ENCODE measurements at regions not wholly inside any gene's neighbourhood (a gene's known extent, or its start where the extent isn't known, plus 50 kb on each side); places are given as distances from the start of the nearest gene placed in this dataset.

DNA sequence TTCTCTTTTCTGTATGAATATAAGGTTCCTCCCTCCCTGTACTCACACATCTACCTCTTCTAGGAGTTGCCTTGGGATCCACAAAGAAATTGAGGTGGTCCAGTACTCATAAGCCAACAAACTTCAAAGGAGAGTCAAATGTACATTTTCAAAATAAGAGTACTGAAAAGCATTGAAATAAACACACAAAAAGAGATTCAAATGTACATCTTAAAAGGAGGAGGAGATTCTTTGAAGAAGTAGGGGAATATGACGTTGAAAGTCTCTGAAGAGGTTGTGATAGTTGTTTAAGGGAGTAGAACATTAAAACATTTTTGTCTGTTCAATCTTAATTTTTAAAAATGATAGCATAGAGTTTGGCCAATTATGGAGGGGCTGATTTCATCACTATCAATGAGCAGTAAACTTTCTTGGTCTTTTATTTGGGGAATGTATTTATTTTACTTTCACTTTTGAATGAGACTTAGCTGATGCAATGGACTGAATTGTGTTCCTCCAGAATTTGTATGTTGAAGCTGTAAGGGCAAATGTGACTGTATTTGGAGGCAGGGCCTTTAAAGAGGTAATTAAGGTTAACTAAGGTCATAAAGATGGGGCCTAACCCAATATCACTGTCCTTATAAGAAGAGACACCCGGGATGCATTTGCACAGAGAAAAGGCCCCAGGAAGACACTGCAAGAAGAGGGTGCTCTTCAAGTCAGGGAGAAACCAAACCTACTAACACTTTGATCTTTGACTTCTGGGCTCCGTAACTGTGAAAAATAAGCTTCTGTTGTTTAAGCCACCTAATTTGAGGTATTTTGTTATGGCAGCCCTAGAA, 226.3 kb upstream of the PGRMC2 start:
- DNase-seq = no peak
- intact Hi-C loops (cut with DNase I) = no loop called here

GRCh38 chr4:128512767-128513322, 225.2 kb upstream of the PGRMC2 start:
- DNase-seq = no peak
- intact Hi-C loops (cut with DNase I) = no loop called here

DNA sequence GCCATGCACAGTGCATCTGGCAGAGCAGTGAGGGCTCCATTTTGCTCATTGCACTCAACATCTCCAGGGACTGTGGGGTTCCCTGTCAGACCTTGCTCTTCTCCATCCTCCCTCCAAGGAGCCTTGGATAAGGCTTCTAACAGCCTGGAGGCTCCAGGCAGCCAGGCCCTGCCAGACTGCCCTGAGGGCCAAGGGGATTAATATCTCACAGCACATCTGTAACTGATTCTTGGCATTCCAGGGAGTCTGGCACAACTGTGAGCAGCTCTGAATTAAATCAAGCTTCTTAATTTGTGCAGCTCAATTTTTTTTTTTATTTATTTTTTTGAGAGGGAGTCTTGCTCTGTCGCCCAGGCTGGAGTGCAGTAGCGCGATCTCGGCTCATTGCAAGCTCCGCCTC, 224.5 kb upstream of the PGRMC2 start:
- intact Hi-C loops (cut with DNase I) = no loop called here
- DNase-seq = no peak

DNA sequence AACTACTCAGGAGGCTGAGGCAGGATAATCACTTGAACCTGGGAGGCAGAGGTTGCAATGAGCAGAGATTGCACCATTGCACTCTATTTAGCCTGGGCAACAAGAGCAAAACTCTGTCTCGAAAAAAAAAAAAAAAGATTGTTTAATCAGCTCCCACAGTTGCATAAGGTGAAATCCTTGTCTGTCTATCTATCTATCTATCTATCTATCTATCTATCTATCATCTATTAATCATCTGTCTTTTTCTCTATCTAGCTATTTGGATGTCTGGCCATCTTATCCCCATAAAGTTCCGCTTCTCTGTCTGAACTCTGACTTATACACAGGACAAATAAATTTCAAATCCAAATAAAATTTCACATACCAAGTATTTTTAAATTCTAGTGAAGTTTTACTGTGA, 223.2 kb upstream of the PGRMC2 start:
- intact Hi-C loops (cut with DNase I) = no loop called here
- no peak for DNase-seq

GRCh38 chr4:128502818-128503527, 215.4 kb upstream of the PGRMC2 start:
- no peak for DNase-seq
- intact Hi-C loops (cut with DNase I) = no loop called here

DNA sequence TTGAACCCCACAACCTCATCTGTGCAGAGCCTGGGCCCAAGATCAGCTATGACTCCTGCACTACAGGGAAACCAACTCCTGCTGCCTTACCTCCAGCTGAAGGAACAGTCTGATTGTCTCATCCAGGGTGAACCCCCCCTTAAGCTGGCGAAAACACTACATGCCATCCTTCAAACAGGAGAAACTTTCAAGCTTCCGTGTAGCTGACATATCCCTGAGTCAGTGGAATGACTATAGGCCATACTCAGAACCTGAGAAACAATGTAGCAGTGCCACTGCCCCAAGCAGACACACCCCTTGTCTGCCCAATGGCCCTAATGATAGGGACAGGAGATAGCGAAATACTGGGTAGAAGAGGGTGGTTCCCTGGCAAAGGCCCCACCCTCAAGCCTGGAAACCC, 213.6 kb upstream of the PGRMC2 start:
- DNase-seq = no peak
- intact Hi-C loops (cut with DNase I) = no loop called here

- no peak for DNase-seq
- intact Hi-C loops (cut with DNase I) = no loop called here
Observed at GRCh38 chr4:128488055-128488705, 200.6 kb upstream of the PGRMC2 start.

- no peak for DNase-seq
- intact Hi-C loops (cut with DNase I) = no loop called here
Observed at GRCh38 chr4:128484896-128485295, 197.3 kb upstream of the PGRMC2 start.

- intact Hi-C loops (cut with DNase I) = no loop called here
- no peak for DNase-seq
Observed at GRCh38 chr4:128483816-128484215, 196.2 kb upstream of the PGRMC2 start.

DNA sequence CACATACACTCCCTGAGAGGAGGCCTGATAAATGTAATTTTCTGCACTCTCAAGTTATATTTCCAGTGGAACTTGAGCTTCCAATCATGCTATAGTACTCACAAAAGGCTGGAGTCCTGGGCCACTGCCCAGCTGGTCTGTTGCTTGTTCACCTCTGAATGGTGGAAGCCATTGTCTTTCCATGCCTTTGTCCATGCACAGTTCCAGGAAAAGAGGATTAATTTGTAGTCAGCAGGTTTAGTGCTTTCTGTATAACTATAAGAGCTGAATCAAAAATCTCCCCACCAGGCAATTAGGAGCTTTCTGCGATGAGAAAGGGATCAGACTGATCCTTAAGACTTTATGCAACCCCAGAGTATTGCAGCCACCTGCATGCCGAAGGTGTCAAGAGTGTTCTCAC, 195.4 kb upstream of the PGRMC2 start:
- DNase-seq = no peak
- intact Hi-C loops (cut with DNase I) = no loop called here

- intact Hi-C loops (cut with DNase I) = no loop called here
- DNase-seq = no peak
Observed at GRCh38 chr4:128481752-128482480, 194.3 kb upstream of the PGRMC2 start.

- DNase-seq = no peak
- intact Hi-C loops (cut with DNase I) = no loop called here
Observed at GRCh38 chr4:128480945-128481344, 193.3 kb upstream of the PGRMC2 start.

DNA sequence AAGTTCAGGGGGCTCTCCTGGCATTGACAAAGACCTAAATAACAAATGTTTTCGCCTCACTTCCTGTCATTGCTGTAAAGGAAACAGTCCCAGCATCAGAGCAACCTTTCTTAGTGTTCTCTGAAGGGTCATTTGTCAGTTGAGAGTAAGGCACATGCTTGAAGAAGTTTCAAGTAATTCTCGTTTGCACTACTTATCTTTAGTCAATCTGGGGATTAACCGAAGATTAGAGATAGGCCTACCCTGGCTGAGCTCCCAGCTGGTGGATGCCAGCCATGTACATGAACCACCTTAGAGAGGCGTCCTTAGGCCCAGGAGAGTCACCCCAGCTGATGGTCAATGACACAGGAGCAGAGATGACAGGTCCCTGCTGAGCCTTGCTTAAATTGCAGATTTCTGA, 189.9 kb upstream of the PGRMC2 start:
- no peak for DNase-seq
- intact Hi-C loops (cut with DNase I) = no loop called here

DNA sequence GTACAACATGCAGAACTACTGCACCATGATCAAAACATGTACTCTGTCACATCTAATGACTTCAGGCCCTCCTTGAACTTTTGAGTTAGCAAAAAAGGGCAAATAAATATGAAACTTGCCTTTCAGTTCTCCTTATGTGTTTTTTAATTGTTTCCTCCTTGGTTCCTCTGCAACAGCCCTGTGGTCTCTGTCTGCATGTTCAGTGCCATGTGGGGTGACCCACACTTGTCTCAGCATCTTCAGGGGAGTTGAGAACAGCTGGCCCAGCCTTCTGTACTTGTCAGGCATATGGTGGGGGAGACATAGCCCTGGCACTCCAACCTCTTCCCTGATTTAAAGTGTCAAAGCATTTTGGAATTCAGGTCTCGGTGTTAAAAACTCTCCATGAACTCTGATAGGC, 188.0 kb upstream of the PGRMC2 start:
- intact Hi-C loops (cut with DNase I) = no loop called here
- no peak for DNase-seq

DNA sequence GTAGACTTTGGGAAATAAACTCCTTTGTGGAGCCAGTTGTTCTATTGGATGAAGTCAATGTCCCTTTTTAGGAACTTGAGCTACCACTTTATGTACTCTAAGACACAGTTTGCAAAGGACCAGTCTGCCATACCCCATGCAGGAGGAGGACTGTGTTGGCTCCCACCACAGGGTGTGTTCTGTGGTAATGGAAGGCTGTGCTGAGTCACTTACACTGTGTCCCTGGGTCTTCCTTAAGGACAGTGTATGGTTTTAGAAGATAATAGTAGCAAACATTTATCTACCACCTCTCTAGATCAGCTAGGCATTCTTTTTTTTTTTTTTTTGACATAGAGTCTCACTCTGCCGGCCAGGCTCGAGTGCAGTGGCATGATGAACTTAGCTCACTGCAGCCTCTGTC, 184.0 kb upstream of the PGRMC2 start:
- no peak for DNase-seq
- intact Hi-C loops (cut with DNase I) = no loop called here

DNA sequence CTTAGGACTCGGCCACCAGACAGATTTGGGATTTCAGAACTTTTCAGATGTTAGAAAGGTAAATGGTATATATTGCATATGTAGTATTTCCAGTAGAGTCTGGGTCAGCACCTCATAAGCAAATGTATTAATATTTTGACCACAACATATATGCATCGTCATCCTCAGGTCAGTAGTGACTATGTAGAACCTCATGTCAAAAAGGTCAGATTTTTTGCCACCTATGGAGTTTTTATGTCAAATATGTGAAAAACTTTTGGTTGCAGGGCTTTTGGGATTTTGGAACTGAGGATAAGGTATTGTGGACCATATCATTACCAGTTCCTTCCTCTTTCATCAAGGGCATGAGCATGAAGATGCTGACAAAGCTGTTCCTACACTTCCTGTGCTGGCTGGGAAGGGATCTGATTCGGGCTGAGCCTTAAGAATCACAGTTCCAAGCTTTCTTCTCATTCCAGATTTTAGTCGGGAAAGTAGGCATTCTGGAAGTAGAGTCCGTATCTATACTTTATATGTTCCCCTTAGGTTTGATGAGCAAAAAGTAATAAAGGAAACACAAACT, 183.0 kb upstream of the PGRMC2 start:
- no peak for DNase-seq
- intact Hi-C loops (cut with DNase I) = no loop called here

GRCh38 chr4:128468123-128468989, 180.7 kb upstream of the PGRMC2 start:
- intact Hi-C loops (cut with DNase I) = loop anchor here (10.0 kb wide), 1 partner anchor 86 kb away; no protein-coding TSS in a partner anchor
- no peak for DNase-seq

- intact Hi-C loops (cut with DNase I) = loop anchor here (10.0 kb wide), 1 partner anchor 89 kb away; no protein-coding TSS in a partner anchor
- DNase-seq = no peak
Observed at GRCh38 chr4:128465523-128465922, 177.9 kb upstream of the PGRMC2 start.

DNA sequence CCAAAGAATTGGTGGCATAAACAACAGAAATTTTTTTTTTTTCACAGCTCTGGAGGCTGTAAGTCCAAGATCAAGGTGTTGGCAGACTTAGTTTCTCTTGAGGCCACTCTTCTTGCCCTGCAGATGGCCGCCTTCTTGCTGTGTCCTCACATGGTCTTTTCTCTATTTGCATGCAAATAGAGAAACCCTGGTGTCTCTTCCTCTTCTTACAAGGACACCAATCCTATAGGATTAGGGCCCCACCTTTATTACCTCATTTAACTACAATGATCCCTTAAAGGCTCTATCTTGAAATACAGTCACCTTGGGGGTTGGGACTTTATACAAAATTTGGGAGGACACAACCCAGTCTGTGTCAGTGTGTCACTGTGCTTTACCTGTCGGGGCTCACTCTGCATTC, 175.4 kb upstream of the PGRMC2 start:
- DNase-seq = no peak
- intact Hi-C loops (cut with DNase I) = loop anchor here (10.0 kb wide), 1 partner anchor 92 kb away; no protein-coding TSS in a partner anchor
